PC-9 (cell line): ENCODE measurements at regions not wholly inside any gene's neighbourhood (a gene's known extent, or its start where the extent isn't known, plus 50 kb on each side); places are given as distances from the start of the nearest gene placed in this dataset.

Experiments
- EZH2 ChIP-seq: fragments of 200-600 bp; sonication (generic); IDR thresholded peaks from 2 replicates; pipeline ENCODE4 v1.8.0; 2017; ENCODE audit warnings: antibody characterized with exemption, low read depth
- TF ChIP-seq, protein P1 (sequence below): fragments of 200-600 bp; sonication (generic); conservative IDR thresholded peaks from 2 replicates; pipeline ENCODE4 v1.6.1; 2017; ENCODE audit warnings: mixed run types, antibody characterized with exemption, mild to moderate bottlenecking, moderate library complexity

GRCh38 chr15:94744080-94744793 is 512.9 kb downstream of the MCTP2 start:
- TF ChIP-seq, protein P1, sequence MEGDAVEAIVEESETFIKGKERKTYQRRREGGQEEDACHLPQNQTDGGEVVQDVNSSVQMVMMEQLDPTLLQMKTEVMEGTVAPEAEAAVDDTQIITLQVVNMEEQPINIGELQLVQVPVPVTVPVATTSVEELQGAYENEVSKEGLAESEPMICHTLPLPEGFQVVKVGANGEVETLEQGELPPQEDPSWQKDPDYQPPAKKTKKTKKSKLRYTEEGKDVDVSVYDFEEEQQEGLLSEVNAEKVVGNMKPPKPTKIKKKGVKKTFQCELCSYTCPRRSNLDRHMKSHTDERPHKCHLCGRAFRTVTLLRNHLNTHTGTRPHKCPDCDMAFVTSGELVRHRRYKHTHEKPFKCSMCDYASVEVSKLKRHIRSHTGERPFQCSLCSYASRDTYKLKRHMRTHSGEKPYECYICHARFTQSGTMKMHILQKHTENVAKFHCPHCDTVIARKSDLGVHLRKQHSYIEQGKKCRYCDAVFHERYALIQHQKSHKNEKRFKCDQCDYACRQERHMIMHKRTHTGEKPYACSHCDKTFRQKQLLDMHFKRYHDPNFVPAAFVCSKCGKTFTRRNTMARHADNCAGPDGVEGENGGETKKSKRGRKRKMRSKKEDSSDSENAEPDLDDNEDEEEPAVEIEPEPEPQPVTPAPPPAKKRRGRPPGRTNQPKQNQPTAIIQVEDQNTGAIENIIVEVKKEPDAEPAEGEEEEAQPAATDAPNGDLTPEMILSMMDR, result no peak
- TF ChIP-seq EZH2, result no peak
